ENCODE measurements at regions not wholly inside any gene's neighbourhood (a gene's known extent, or its start where the extent isn't known, plus 50 kb on each side); places are given as distances from the start of the nearest gene placed in this dataset.
"Not testable (repeated sequence)": the region's sequence is repeated elsewhere in the genome, so short reads cannot be mapped to it uniquely, and the experiment has no call there.

- H3K27me3 ChIP-seq (ENCODE audit: insufficient read depth in 3 of 3, low read length in 2 of 3) = no peaks in the 10 kb centered on the region
- H3K9me3 ChIP-seq = peaks cover 4% of the 10 kb centered on the region
- no peak for ATAC-seq
- H3K27ac ChIP-seq = no peak overlapping the region
- H3K36me3 ChIP-seq (ENCODE audit: insufficient read depth in 1 of 2, low read depth in 1 of 2) = no peaks in the 10 kb centered on the region
- DNase-seq = no peak
- TF ChIP-seq CTCF (IDR thresholded peaks at IDR 0.05) = no peak
- intact Hi-C loops (cut with DNase I) = no loop called here
- H3K4me3 ChIP-seq = no peak overlapping the region
- 17 to 26% (median 22%) methylated on average over 11 of the region's 11 CpGs for WGBS, 3 donors
- no peaks in the 10 kb centered on the region for H3K4me1 ChIP-seq
These were observed 219.9 kb downstream of the SHOX start for GRCh38 chrX:850471-850916.

- no peak for DNase-seq
- intact Hi-C loops (cut with DNase I) = no loop called here
- no peak for TF ChIP-seq CTCF (IDR thresholded peaks at IDR 0.05)
- 15 to 21% (median 15%) methylated on average over 6 of the region's 6 CpGs for WGBS, 3 donors
- Histone ChIP-seq H3K9me3 (no peaks in the 10 kb centered on the region), H3K4me1 (no peaks in the 10 kb centered on the region), H3K4me3 (no peak overlapping the region), H3K36me3 (ENCODE audit: insufficient read depth in 1 of 2, low read depth in 1 of 2) (no peaks in the 10 kb centered on the region), H3K27ac (no peak overlapping the region), H3K27me3 (ENCODE audit: insufficient read depth in 3 of 3, low read length in 2 of 3) (no peaks in the 10 kb centered on the region)
- no peak for ATAC-seq
These were observed 217.8 kb downstream of the SHOX start for GRCh38 chrX:848386-848785.

- H3K9me3 ChIP-seq = no peaks in the 10 kb centered on the region
- intact Hi-C loops (cut with DNase I) = no loop called here
- H3K27ac ChIP-seq = no peak overlapping the region
- no peak for DNase-seq
- no peak overlapping the region for H3K4me3 ChIP-seq
- no peaks in the 10 kb centered on the region for H3K27me3 ChIP-seq (ENCODE audit: insufficient read depth in 3 of 3, low read length in 2 of 3)
- ATAC-seq = no peak
- no peaks in the 10 kb centered on the region for H3K4me1 ChIP-seq
- no peak for TF ChIP-seq CTCF (IDR thresholded peaks at IDR 0.05)
- 53 to 61% (median 54%) methylated on average over 12 to 13 of the region's 13 CpGs for WGBS, 3 donors
- H3K36me3 ChIP-seq (ENCODE audit: insufficient read depth in 1 of 2, low read depth in 1 of 2) = no peaks in the 10 kb centered on the region
These were observed 212.7 kb downstream of the SHOX start for GRCh38 chrX:843306-843705.

GRCh38 chrX:840556-840955 lies 210.0 kb downstream of the SHOX start:
- 75 to 81% (median 77%) methylated on average over 13 of the region's 13 CpGs for WGBS, 3 donors
- no peak for TF ChIP-seq CTCF (IDR thresholded peaks at IDR 0.05)
- Histone ChIP-seq H3K36me3 (ENCODE audit: insufficient read depth in 1 of 2, low read depth in 1 of 2) (no peaks in the 10 kb centered on the region), H3K9me3 (peaks cover 7% of the 10 kb centered on the region), H3K27ac (no peak overlapping the region), H3K4me3 (no peak overlapping the region), H3K4me1 (no peaks in the 10 kb centered on the region), H3K27me3 (ENCODE audit: insufficient read depth in 3 of 3, low read length in 2 of 3) (no peaks in the 10 kb centered on the region)
- DNase-seq (no peak), ATAC-seq (no peak)
- intact Hi-C loops (cut with DNase I) = no loop called here

- 17 to 34% (median 22%) methylated on average over 11 to 13 of the region's 13 CpGs for WGBS, 3 donors
- intact Hi-C loops (cut with DNase I); H3K27ac ChIP-seq; DNase-seq; H3K27me3 ChIP-seq (ENCODE audit: insufficient read depth in 3 of 3, low read length in 2 of 3); H3K4me1 ChIP-seq; ATAC-seq; H3K9me3 ChIP-seq; H3K4me3 ChIP-seq; H3K36me3 ChIP-seq (ENCODE audit: insufficient read depth in 1 of 2, low read depth in 1 of 2): not testable (repeated sequence)
These were observed 208.1 kb downstream of the SHOX start for GRCh38 chrX:838666-839065.

GRCh38 chrX:835857-836256 lies 205.3 kb downstream of the SHOX start:
- ATAC-seq; H3K27me3 ChIP-seq (ENCODE audit: insufficient read depth in 3 of 3, low read length in 2 of 3); H3K36me3 ChIP-seq (ENCODE audit: insufficient read depth in 1 of 2, low read depth in 1 of 2); H3K27ac ChIP-seq; H3K4me3 ChIP-seq; H3K9me3 ChIP-seq; DNase-seq; H3K4me1 ChIP-seq; intact Hi-C loops (cut with DNase I): not testable (repeated sequence)
- WGBS, 3 donors = 90 to 96% (median 92%) methylated on average over 3 of the region's 3 CpGs
